GM19397 (cell line): ENCODE measurements at regions not wholly inside any gene's neighbourhood (a gene's known extent, or its start where the extent isn't known, plus 50 kb on each side); places are given as distances from the start of the nearest gene placed in this dataset.
"Not testable (repeated sequence)": the region's sequence is repeated elsewhere in the genome, so short reads cannot be mapped to it uniquely, and the experiment has no call there.

Experiments used
- ATAC-seq: cut with Tn5 transposase; IDR thresholded peaks from one replicate; pipeline ENCODE4 v1.9.1; 2021; ENCODE audit warnings: mild to moderate bottlenecking, moderate library complexity; ENCODE audit not compliant: unreplicated experiment

DNA sequence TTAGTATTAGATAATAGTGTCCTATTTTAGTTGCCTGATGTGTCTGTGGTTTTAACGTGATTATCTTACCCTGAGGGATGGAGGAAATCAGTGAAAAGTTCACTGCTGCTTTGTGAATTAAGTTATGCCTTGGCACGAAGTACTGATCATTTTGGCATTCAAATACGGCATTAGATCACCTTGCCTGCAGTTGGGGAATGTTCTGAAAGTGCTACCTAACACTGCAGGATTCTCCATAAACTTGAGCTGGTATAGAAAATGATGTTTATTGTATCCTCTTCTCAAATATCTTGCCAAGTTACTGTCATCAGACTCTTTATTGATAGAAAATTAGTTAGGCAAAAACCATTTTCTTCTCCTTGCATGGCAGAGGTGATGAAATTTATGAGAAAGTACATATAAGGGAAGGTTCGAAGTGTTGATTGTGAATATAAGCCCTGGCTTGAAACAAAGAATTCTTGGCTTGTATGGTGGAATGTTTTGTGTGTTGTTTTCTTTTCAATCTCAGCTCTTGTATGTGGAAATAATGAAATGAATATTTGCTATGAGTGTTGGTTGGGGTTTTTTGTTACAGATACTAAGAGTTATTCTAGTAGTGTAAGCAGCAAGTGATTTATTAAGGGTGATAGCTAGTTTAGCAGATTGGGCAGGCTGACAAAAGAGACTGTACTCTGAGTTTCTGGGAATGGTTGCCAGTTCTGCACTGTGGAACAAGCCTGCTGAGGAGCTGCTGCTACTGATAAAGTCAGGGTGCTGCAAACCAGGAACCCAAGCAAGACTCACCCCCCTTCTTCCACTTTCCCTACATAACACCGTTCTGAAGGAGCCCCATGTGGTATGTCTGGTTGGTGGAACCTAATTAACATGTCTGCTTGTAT, 448.3 kb downstream of the PCNX1 start:
- ATAC-seq: no peak

DNA sequence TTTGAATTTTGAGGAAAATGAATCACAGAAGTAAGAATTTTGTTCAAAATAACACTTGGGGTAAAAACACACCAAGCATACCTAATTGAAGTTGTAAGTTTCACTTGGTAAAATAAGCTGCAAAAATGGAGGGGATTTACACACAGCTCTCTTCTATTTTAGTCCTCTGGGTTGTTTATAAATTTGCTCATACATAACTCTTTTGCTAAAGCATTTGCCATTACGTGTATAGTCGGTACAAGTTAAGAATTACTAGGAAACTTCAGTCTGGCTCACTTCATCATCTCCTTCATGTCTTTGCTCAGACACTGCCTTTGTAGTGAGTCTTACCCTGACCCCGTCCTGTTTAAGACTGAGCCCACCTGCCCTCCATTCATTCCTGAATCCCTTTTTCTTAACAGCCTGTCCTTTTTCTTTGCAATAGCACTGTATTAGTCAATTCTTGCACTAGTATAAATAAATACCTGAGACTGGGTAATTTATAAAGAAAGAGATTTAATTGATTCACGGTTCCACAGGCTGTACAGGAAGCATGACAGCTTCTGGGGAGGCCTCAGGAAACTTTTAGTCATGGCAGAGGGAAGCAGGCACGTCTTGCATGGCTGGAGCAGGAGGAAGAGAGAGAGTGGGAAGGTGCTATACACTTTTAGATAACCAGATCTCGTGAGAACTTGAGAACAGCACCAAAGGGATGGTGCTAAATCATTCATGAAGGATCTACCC, 451.1 kb downstream of the PCNX1 start:
- no peak for ATAC-seq

GRCh38 chr14:71358932-71359421, 451.7 kb downstream of the PCNX1 start:
- ATAC-seq: not testable (repeated sequence)

DNA sequence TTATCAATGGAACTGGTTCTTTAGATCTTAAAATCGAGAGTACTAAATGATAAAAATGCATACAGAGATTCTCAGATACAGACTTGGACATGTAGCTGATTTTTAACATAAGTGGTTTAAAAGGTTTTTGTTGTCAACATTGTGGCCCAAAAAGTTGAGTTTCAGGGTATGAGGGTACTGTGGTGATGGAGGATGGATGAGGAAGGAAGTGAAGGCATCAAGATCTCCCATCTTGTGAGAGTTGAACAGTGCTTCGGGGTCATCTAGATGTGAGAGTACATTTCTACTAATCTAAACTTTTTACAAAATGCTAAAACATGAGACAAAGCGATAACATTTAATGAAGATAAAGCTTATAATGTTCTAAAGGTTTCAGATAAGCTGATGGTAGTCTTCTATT, 452.6 kb downstream of the PCNX1 start:
- ATAC-seq: no peak

DNA sequence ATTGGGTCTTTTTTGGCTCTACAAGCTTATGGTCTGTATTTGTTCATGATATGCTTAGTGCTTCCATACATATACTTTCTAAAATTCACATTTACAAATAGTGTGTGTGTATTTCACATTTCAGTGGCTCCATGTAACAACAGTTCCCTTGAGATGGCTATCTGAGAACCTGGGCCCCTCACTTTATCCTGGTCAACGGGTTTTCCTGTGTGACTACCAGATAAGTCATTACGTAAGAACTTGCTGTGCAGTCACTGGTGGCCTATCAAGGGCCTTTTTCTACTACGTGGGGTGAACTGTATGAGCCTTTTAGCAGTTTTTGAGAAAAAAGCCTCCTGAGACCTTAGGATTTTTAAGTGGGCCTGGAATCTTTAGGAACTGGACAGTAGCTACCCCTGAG, 454.1 kb downstream of the PCNX1 start:
- no peak for ATAC-seq

GRCh38 chr14:71361874-71362273, 454.6 kb downstream of the PCNX1 start:
- no peak for ATAC-seq

GRCh38 chr14:71362282-71362681, 455.0 kb downstream of the PCNX1 start:
- no peak for ATAC-seq

GRCh38 chr14:71362920-71363584, 455.8 kb downstream of the PCNX1 start:
- no peak for ATAC-seq

DNA sequence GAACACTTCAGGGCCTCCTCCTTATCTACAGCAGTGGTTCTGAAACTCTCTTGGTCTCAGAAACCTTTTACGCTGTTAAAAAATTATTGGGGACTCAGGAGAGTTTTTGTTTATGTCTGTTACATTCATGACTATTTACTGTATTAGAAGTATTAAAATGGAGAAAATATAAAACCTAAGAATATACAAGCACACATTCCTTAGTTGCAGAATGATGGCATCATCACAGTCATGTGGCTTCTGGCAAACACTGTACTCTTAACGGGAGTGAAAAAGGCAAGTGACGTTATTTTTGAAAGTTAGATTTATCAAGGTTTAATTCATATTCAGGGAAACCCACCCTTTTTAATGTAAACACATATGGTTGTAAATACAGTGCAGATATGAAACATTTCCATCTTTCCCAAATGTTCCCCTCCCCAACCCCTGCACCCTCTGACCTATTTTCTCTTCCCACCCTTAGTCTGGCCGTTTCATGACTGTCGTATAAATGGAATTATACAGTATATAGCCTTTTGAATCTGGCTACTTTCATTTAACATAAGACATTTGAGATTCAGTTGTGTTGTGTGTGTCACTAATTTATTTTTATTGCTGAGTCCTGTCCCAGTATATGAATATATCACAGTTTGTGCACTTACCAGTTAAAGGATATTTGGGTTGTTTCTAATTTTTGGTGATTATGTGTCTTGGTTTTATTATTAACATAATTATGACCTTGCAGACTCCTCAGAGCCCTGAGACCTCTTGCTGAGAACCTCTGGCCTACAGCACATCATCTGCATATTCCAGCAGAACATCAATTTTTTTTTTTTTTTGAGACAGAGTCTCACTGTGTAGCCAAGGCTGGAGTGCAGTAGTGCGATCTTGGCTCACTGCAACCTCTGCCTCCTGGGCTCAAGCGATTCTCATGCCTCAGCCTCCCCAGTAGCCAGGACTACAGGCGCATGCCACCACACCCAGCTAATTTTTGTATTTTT, 457.0 kb downstream of the PCNX1 start:
- no peak for ATAC-seq

DNA sequence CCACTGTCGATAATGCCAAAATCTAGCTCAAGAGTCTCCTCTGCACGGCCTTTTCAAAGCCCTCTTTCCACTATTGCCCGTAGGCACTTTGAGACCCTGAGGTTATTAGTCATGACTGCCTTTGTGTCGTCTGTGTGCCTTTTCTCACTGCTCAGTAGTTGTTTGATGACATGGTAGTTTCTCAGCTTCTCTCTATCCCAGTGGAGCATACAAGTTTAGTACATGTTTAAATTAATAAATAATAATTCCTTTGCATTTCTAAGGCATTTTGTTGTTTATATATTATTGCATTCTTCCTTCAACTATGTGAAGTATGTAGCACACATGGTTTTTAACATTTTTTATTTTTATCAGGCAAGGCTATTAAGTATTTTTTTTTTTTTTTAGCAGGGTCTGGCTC, 458.1 kb downstream of the PCNX1 start:
- no peak for ATAC-seq

- no peak for ATAC-seq
Measured at GRCh38 chr14:71366861-71367260, 459.6 kb downstream of the PCNX1 start.

GRCh38 chr14:71371711-71372396, 464.6 kb downstream of the PCNX1 start:
- no peak for ATAC-seq

DNA sequence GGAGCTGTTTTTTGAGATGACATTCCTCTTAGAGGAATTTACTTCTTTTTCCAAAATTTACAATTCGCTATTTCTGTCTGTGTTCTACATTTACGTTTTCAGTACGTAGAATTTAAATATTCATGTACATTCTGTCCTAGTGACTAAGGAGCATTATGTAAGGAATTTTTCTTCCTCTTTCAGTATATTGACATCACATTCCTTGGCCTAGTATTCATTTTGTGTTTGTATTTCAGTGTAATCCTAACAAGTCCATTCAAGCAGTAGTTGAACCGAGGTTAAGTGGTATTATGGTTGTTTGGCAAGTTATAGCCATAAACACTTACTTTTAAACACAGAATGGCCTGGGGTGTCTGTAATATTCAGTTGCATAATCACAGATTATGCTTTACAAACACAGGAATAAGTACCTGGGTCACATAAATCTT, 465.2 kb downstream of the PCNX1 start:
- ATAC-seq: no peak

GRCh38 chr14:71373773-71374172, 466.5 kb downstream of the PCNX1 start:
- no peak for ATAC-seq

DNA sequence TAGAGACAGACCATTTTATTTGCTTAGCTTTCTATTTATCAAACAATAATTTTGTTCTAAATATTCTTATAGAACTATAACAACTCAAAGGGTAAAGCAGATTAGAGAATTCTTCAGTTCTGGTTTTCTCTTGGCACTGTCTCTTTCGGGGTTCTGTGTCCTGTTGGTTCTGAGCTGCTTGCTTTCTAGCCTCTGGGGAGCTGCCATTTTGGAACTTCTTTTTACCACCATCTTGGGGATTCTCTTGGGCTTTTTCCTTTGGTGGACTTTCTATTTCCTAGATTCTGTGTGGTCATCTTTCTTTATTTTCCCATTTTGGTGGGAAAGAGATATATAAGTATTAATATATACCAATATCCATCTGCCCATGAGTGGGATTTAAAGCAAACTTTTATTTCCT, 467.7 kb downstream of the PCNX1 start:
- ATAC-seq: no peak

GRCh38 chr14:71377099-71377498, 469.8 kb downstream of the PCNX1 start:
- ATAC-seq: no peak

- ATAC-seq: no peak
Measured at GRCh38 chr14:71380271-71380670, 473.0 kb downstream of the PCNX1 start.

- ATAC-seq: no peak
Measured at GRCh38 chr14:71381814-71382213, 474.6 kb downstream of the PCNX1 start.

GRCh38 chr14:71382315-71382714, 475.1 kb downstream of the PCNX1 start:
- no peak for ATAC-seq

GRCh38 chr14:71383510-71383909, 476.3 kb downstream of the PCNX1 start:
- ATAC-seq: no peak
